Loucy (cell line): ENCODE measurements at regions not wholly inside any gene's neighbourhood (a gene's known extent, or its start where the extent isn't known, plus 50 kb on each side); places are given as distances from the start of the nearest gene placed in this dataset.

Experiments
- EZH2phosphoT487 ChIP-seq: fragments of 200-600 bp; IDR thresholded peaks from 2 replicates; pipeline ENCODE4 v1.6.1; 2018; ENCODE audit warnings: antibody characterized with exemption, mild to moderate bottlenecking, moderate library complexity, borderline replicate concordance
- TF ChIP-seq, protein P1 (sequence below): fragments of 200-600 bp; sonication (generic); conservative IDR thresholded peaks from 2 replicates; pipeline ENCODE4 v1.5.1; 2014; ENCODE audit warnings: mild to moderate bottlenecking, antibody characterized with exemption, low read length

DNA sequence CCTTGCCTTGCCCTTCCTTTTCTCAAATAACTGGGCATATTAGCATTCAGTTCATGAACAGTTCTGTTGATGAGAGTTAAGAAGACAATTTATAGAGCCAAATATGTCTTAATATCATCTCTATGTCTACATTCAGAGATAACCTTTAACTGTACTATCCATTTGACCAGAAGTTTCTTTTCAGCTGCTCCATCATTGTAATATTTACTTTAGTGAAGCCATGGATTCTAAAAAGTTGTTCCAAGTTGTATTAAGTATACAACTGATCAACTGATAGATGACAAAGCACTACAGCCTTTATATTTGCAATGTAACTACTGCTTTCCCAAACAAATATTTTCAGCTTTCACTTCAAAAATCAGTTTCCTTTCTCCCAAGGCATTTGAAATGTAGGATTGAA, 1252.7 kb downstream of the EPHA7 start:
- TF ChIP-seq, protein P1, sequence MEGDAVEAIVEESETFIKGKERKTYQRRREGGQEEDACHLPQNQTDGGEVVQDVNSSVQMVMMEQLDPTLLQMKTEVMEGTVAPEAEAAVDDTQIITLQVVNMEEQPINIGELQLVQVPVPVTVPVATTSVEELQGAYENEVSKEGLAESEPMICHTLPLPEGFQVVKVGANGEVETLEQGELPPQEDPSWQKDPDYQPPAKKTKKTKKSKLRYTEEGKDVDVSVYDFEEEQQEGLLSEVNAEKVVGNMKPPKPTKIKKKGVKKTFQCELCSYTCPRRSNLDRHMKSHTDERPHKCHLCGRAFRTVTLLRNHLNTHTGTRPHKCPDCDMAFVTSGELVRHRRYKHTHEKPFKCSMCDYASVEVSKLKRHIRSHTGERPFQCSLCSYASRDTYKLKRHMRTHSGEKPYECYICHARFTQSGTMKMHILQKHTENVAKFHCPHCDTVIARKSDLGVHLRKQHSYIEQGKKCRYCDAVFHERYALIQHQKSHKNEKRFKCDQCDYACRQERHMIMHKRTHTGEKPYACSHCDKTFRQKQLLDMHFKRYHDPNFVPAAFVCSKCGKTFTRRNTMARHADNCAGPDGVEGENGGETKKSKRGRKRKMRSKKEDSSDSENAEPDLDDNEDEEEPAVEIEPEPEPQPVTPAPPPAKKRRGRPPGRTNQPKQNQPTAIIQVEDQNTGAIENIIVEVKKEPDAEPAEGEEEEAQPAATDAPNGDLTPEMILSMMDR = no peak
- no peak for TF ChIP-seq EZH2phosphoT487
